Nephron (organoid): ENCODE measurements at regions not wholly inside any gene's neighbourhood (a gene's known extent, or its start where the extent isn't known, plus 50 kb on each side); places are given as distances from the start of the nearest gene placed in this dataset.
"Not testable (repeated sequence)": the region's sequence is repeated elsewhere in the genome, so short reads cannot be mapped to it uniquely, and the experiment has no call there.

Experiments
- H3K27ac Mint-ChIP-seq, 3 experiments: 2 replicates each; pipeline ENCODE4 v1.8.0; 2020; ENCODE audit warnings: mixed read lengths in 3 of 3, mild to moderate bottlenecking in 2 of 3, moderate library complexity in 1 of 3
- H3K27me3 Mint-ChIP-seq: 2 replicates; pipeline ENCODE4 v1.8.0; 2021; ENCODE audit warnings: low read depth, mild to moderate bottlenecking, moderate library complexity, mixed read lengths
- H3K36me3 Mint-ChIP-seq: 2 replicates; pipeline ENCODE4 v1.8.0; 2020; ENCODE audit warnings: low read depth, mixed read lengths
- H3K4me1 Mint-ChIP-seq: 2 replicates; pipeline ENCODE4 v1.8.0; 2020; ENCODE audit warnings: mixed read lengths
- H3K4me3 Mint-ChIP-seq, 3 experiments: 2 replicates each; pipeline ENCODE4 v1.8.0; 2020; ENCODE audit warnings: mild to moderate bottlenecking in 3 of 3, mixed read lengths in 3 of 3, moderate library complexity in 2 of 3
- H3K9me3 Mint-ChIP-seq: 2 replicates; pipeline ENCODE4 v1.8.0; 2020; ENCODE audit warnings: mixed read lengths
- TF ChIP-seq, protein P1 (sequence below), 3 experiments: fragments of 200-600 bp; sonication (generic); IDR thresholded peaks; one replicate each; pipeline ENCODE4 v1.5.0; 2021; ENCODE audit warnings: antibody characterized with exemption in 3 of 3; ENCODE audit not compliant: unreplicated experiment in 3 of 3

DNA sequence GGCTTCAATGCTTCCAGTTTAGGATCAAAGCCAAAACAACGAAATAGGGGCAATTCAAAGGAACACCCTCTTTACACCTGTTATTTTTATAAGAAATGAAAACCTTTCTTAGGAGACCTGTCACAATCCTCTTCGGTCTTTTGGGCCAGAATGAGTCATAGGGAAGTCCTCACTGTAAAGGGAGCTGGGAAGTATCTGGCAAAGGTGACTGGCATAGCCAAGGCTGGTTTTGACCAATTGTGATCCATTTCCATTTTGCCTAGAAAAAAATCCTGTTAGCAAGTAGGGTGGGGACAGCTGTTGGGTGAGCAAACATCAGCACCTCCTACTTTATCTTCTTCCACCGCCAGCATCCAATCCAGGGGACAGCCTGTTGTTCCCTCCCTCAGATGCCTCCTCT, 343.2 kb upstream of the SULF2 start:
- Mint-ChIP-seq H3K9me3 (peaks cover 8% of the 10 kb centered on the region), H3K27me3 (no peaks in the 10 kb centered on the region), H3K27ac (peak overlapping the region; percentile 91 to 98 (median 94)), H3K36me3 (no peaks in the 10 kb centered on the region), H3K4me1 (peaks cover 46% of the 10 kb centered on the region), H3K4me3 (no peak overlapping the region)
- TF ChIP-seq, protein P1, sequence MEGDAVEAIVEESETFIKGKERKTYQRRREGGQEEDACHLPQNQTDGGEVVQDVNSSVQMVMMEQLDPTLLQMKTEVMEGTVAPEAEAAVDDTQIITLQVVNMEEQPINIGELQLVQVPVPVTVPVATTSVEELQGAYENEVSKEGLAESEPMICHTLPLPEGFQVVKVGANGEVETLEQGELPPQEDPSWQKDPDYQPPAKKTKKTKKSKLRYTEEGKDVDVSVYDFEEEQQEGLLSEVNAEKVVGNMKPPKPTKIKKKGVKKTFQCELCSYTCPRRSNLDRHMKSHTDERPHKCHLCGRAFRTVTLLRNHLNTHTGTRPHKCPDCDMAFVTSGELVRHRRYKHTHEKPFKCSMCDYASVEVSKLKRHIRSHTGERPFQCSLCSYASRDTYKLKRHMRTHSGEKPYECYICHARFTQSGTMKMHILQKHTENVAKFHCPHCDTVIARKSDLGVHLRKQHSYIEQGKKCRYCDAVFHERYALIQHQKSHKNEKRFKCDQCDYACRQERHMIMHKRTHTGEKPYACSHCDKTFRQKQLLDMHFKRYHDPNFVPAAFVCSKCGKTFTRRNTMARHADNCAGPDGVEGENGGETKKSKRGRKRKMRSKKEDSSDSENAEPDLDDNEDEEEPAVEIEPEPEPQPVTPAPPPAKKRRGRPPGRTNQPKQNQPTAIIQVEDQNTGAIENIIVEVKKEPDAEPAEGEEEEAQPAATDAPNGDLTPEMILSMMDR (IDR thresholded peaks at IDR 0.05; ENCODE audit: unreplicated experiment in 3 of 3), result no peak

- H3K27me3 Mint-ChIP-seq, H3K9me3 Mint-ChIP-seq, H3K36me3 Mint-ChIP-seq, H3K4me3 Mint-ChIP-seq: not testable (repeated sequence)
- peak overlapping the region in 2 of 3 experiments; percentile 57 to 91 for H3K27ac Mint-ChIP-seq
- peaks cover 46% of the 10 kb centered on the region for H3K4me1 Mint-ChIP-seq
Measured at GRCh38 chr20:48127964-48128363, 342.7 kb upstream of the SULF2 start.

DNA sequence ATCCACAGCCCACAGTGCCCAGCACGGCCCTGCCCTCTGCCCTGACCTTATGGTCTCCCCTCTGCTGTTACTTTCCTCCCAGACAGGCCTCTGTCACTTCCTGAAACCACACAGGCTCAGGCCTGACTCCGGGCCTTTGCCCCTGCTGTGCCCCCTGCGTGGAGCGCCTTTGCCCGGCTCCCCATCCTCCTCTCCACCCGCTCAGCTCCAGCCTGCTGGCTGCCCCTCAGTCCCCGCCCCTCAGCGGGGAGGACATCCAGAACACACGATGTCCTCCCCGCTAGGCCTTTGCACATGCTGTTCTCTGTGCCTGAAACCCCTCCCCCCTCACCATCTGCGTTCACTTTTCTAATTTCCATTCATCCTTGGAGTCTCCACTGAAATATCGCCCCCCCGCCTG, 341.9 kb upstream of the SULF2 start:
- H3K4me1 Mint-ChIP-seq, result peaks cover 47% of the 10 kb centered on the region
- not testable (repeated sequence) for H3K36me3 Mint-ChIP-seq, H3K27me3 Mint-ChIP-seq, H3K9me3 Mint-ChIP-seq, H3K27ac Mint-ChIP-seq
- peak overlapping the region in 1 of 3 experiments; percentile 4 for H3K4me3 Mint-ChIP-seq

GRCh38 chr20:48126227-48126740, 341.0 kb upstream of the SULF2 start:
- Mint-ChIP-seq H3K27me3 (peaks cover 7% of the 10 kb centered on the region), H3K27ac (no peak overlapping the region), H3K4me1 (peaks cover 44% of the 10 kb centered on the region), H3K9me3 (peaks cover 6% of the 10 kb centered on the region), H3K4me3 (no peak overlapping the region), H3K36me3 (no peaks in the 10 kb centered on the region)
- TF ChIP-seq, protein P1 (IDR thresholded peaks at IDR 0.05; ENCODE audit: unreplicated experiment in 3 of 3), result no peak

- peaks cover 44% of the 10 kb centered on the region for H3K4me1 Mint-ChIP-seq
- TF ChIP-seq, protein P1 (IDR thresholded peaks at IDR 0.05; ENCODE audit: unreplicated experiment in 3 of 3), result no peak
- H3K36me3 Mint-ChIP-seq, result no peaks in the 10 kb centered on the region
Measured at GRCh38 chr20:48124960-48125359, 339.7 kb upstream of the SULF2 start.

GRCh38 chr20:48124181-48124782, 339.0 kb upstream of the SULF2 start:
- no peak overlapping the region for H3K4me3 Mint-ChIP-seq
- no peaks in the 10 kb centered on the region for H3K36me3 Mint-ChIP-seq
- H3K9me3 Mint-ChIP-seq, result peaks cover 8% of the 10 kb centered on the region
- TF ChIP-seq, protein P1 (IDR thresholded peaks at IDR 0.05; ENCODE audit: unreplicated experiment in 3 of 3), result no peak
- no peak overlapping the region for H3K27ac Mint-ChIP-seq
- H3K27me3 Mint-ChIP-seq, result peaks cover 12% of the 10 kb centered on the region
- H3K4me1 Mint-ChIP-seq, result peaks cover 43% of the 10 kb centered on the region

More at GRCh38 chr20:48124960-48125359, 339.7 kb upstream of the SULF2 start:
- no peak overlapping the region for H3K4me3 Mint-ChIP-seq
- peaks cover 12% of the 10 kb centered on the region for H3K27me3 Mint-ChIP-seq
- H3K9me3 Mint-ChIP-seq, result peaks cover 8% of the 10 kb centered on the region
- no peak overlapping the region for H3K27ac Mint-ChIP-seq

DNA sequence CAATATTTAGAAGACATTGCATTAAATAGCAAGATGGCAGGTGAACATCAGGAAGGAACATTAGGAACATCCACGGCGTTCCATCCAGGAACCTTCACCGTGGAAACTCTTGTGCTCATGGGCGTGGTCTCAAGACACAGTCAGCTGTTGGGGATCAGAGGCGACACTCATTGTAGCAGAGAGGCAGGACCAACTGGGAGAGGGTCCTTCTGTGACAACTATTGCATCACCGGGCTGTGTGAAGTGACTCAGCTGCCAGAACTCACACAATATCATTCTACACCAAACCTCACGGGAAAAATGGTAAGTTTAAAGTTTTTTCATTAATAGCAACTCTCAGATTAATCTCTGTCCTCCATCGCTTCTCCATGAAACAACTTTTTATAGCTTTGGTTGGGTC, 334.8 kb upstream of the SULF2 start:
- peaks cover 37% of the 10 kb centered on the region for H3K4me1 Mint-ChIP-seq
- no peaks in the 10 kb centered on the region for H3K36me3 Mint-ChIP-seq
- peak overlapping the region in 1 of 3 experiments; percentile 75 for H3K27ac Mint-ChIP-seq
- peaks cover 12% of the 10 kb centered on the region for H3K27me3 Mint-ChIP-seq
- TF ChIP-seq, protein P1 (IDR thresholded peaks at IDR 0.05; ENCODE audit: unreplicated experiment in 3 of 3), result no peak
- no peak overlapping the region for H3K4me3 Mint-ChIP-seq
- H3K9me3 Mint-ChIP-seq, result peaks cover 6% of the 10 kb centered on the region

DNA sequence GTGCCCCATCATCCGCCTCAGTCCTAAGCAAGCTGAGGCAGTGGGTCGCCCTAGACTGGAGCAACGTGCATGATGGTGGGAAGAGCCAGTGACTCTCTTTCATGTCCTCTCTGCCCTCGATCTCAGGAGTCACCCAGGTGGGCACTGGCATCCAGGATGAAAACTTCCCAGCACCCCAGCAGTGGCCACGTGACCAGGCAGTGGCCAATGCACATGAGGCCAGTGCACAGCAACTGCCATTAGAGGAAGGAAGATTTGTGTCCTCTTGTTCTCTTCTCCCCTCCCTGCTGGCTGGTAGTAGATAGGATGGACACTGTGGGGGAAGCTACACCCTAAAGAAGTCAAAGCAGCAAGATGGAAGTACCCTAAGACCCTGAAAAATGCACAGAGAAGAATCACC, 334.1 kb upstream of the SULF2 start:
- H3K36me3 Mint-ChIP-seq, H3K4me3 Mint-ChIP-seq, H3K27ac Mint-ChIP-seq, H3K9me3 Mint-ChIP-seq: not testable (repeated sequence)
- Mint-ChIP-seq H3K4me1 (peaks cover 42% of the 10 kb centered on the region), H3K27me3 (peaks cover 12% of the 10 kb centered on the region)
